Liver (tissue), 3 donors: ENCODE measurements at regions not wholly inside any gene's neighbourhood (a gene's known extent, or its start where the extent isn't known, plus 50 kb on each side); places are given as distances from the start of the nearest gene placed in this dataset.

ENCODE experiments used
- JUND ChIP-seq, 2 donors: IDR thresholded peaks; 2 replicates each; pipeline ENCODE4 v1.6.1; 2016; ENCODE audit warnings: antibody characterized with exemption in 2 of 2
- MAX ChIP-seq: IDR thresholded peaks from 2 replicates; pipeline ENCODE4 v1.6.1; 2016; ENCODE audit warnings: antibody characterized with exemption
- TAF1 ChIP-seq: conservative IDR thresholded peaks from 2 replicates; pipeline ENCODE4 v1.6.1; 2016; ENCODE audit warnings: antibody characterized with exemption, mild to moderate bottlenecking
- YY1 ChIP-seq: IDR thresholded peaks from 2 replicates; pipeline ENCODE4 v1.6.1; 2016; ENCODE audit warnings: antibody characterized with exemption, mild to moderate bottlenecking
- TF ChIP-seq, protein P1 (sequence below): fragments of 150-350 bp; IDR thresholded peaks from 2 replicates; pipeline ENCODE4 v1.5.1; 2017; ENCODE audit warnings: improper control_type of control experiment, low read depth, low read length; ENCODE audit not compliant: missing input control
- donor health status: healthy.
- donor health status: healthy.

- TF ChIP-seq TAF1 (no peak), YY1 (no peak), MAX (no peak), JUND (IDR thresholded peaks at IDR 0.05) (no peak)
- TF ChIP-seq, protein P1, sequence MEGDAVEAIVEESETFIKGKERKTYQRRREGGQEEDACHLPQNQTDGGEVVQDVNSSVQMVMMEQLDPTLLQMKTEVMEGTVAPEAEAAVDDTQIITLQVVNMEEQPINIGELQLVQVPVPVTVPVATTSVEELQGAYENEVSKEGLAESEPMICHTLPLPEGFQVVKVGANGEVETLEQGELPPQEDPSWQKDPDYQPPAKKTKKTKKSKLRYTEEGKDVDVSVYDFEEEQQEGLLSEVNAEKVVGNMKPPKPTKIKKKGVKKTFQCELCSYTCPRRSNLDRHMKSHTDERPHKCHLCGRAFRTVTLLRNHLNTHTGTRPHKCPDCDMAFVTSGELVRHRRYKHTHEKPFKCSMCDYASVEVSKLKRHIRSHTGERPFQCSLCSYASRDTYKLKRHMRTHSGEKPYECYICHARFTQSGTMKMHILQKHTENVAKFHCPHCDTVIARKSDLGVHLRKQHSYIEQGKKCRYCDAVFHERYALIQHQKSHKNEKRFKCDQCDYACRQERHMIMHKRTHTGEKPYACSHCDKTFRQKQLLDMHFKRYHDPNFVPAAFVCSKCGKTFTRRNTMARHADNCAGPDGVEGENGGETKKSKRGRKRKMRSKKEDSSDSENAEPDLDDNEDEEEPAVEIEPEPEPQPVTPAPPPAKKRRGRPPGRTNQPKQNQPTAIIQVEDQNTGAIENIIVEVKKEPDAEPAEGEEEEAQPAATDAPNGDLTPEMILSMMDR, result no peak
These were observed 88.3 kb upstream of the ARHGAP29 start for GRCh38 chr1:94325377-94326302.
